SK-N-SH (cell line): ENCODE measurements at regions not wholly inside any gene's neighbourhood (a gene's known extent, or its start where the extent isn't known, plus 50 kb on each side); places are given as distances from the start of the nearest gene placed in this dataset.

Source experiments
- EZH2phosphoT487 ChIP-seq: fragments of 200-600 bp; sonication (generic); IDR thresholded peaks from 2 replicates; pipeline ENCODE4 v1.6.1; 2017; ENCODE audit warnings: low read depth, mixed run types, mild to moderate bottlenecking, antibody characterized with exemption, moderate library complexity, borderline replicate concordance
- PBX3 ChIP-seq: IDR thresholded peaks from 2 replicates; pipeline ENCODE4; 2012
- RFX5 ChIP-seq: IDR thresholded peaks from 2 replicates; pipeline ENCODE4 v1.6.1; 2012; ENCODE audit warnings: mild to moderate bottlenecking, improper control_type of control experiment, low read length
- TF ChIP-seq, protein P1 (sequence below): fragments of 200-600 bp; sonication (generic); IDR thresholded peaks from 2 replicates; pipeline ENCODE4 v1.6.1; 2017; ENCODE audit warnings: antibody characterized with exemption, mild to moderate bottlenecking, moderate library complexity

GRCh38 chr2:132034646-132035045, 127.1 kb downstream of the ANKRD30BL start:
- TF ChIP-seq EZH2phosphoT487 (no peak), PBX3 (no peak), RFX5 (no peak)
- TF ChIP-seq, protein P1, sequence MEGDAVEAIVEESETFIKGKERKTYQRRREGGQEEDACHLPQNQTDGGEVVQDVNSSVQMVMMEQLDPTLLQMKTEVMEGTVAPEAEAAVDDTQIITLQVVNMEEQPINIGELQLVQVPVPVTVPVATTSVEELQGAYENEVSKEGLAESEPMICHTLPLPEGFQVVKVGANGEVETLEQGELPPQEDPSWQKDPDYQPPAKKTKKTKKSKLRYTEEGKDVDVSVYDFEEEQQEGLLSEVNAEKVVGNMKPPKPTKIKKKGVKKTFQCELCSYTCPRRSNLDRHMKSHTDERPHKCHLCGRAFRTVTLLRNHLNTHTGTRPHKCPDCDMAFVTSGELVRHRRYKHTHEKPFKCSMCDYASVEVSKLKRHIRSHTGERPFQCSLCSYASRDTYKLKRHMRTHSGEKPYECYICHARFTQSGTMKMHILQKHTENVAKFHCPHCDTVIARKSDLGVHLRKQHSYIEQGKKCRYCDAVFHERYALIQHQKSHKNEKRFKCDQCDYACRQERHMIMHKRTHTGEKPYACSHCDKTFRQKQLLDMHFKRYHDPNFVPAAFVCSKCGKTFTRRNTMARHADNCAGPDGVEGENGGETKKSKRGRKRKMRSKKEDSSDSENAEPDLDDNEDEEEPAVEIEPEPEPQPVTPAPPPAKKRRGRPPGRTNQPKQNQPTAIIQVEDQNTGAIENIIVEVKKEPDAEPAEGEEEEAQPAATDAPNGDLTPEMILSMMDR = no peak
